GM23248 (cell line): ENCODE measurements at regions not wholly inside any gene's neighbourhood (a gene's known extent, or its start where the extent isn't known, plus 50 kb on each side); places are given as distances from the start of the nearest gene placed in this dataset.

Source experiments
- EZH2 ChIP-seq: fragments of 200-600 bp; sonication (generic); IDR thresholded peaks from 2 replicates; pipeline ENCODE4 v1.6.1; 2018; ENCODE audit warnings: antibody characterized with exemption, mild to moderate bottlenecking; ENCODE audit not compliant: insufficient read depth, poor library complexity, severe bottlenecking
- EZH2phosphoT487 ChIP-seq: fragments of 200-600 bp; sonication (generic); IDR thresholded peaks from 2 replicates; pipeline ENCODE4 v1.6.1; 2018; ENCODE audit warnings: antibody characterized with exemption, moderate library complexity, mild to moderate bottlenecking, low read depth; ENCODE audit not compliant: insufficient read depth

- no peak for TF ChIP-seq EZH2phosphoT487
- TF ChIP-seq EZH2 = no peak
Observed at GRCh38 chr6:14038467-14039437, 78.8 kb upstream of the CD83 start.
